H1 (cell line): ENCODE measurements at regions not wholly inside any gene's neighbourhood (a gene's known extent, or its start where the extent isn't known, plus 50 kb on each side); places are given as distances from the start of the nearest gene placed in this dataset.

ENCODE experiments used
- CHD7 ChIP-seq: fragments of 300-600 bp; sonication (generic); IDR thresholded peaks from 2 replicates; pipeline ENCODE4 v1.7.1; 2012; ENCODE audit warnings: low read length, moderate library complexity, mild to moderate bottlenecking, inconsistent platforms; ENCODE audit not compliant: insufficient replicate concordance
- SAP30 ChIP-seq: fragments of 300-600 bp; sonication (generic); IDR thresholded peaks from 2 replicates; pipeline ENCODE4 v1.7.1; 2012; ENCODE audit warnings: low read length, moderate library complexity, mild to moderate bottlenecking, inconsistent platforms; ENCODE audit not compliant: insufficient read depth, insufficient replicate concordance
- SIX5 ChIP-seq: IDR thresholded peaks from 2 replicates; pipeline ENCODE4 v1.6.1; 2011; ENCODE audit warnings: mild to moderate bottlenecking, low read depth, low read length

- TF ChIP-seq CHD7: no peak
- TF ChIP-seq SIX5: no peak
- TF ChIP-seq SAP30: no peak
Measured at GRCh38 chr1:82731216-82731615, 930.5 kb downstream of the ADGRL2 start (continued).
